OCI-LY7 (cell line): ENCODE measurements at regions not wholly inside any gene's neighbourhood (a gene's known extent, or its start where the extent isn't known, plus 50 kb on each side); places are given as distances from the start of the nearest gene placed in this dataset. TPM values are rescaled to one million over a fixed set of nuclear protein-coding genes. Genes with fewer than 3 reads are reported as not detected.

ENCODE experiments used
- BruUV-seq: library from RNA; stranded (reverse); fragments of 400-500 nt; replicated peaks from 2 replicates; lab custom pipeline; 2021; lab: Mats Ljungman, UMichigan
- CTCF ChIA-PET: fragments of 300-600 bp; sonication (Branson Sonifier 250); formaldehyde crosslinking; loops from one replicate; lab custom pipeline; 2022; ENCODE audit warnings: antibody characterized with exemption; ENCODE audit not compliant: unreplicated experiment; lab: Charles Lee
- POLR2A ChIA-PET: fragments of 300-600 bp; sonication (Branson Sonifier 250); formaldehyde crosslinking; loops from one replicate; lab custom pipeline; 2022; ENCODE audit warnings: antibody characterized with exemption; lab: Charles Lee
- DNase-seq: peaks from one replicate; pipeline ENCODE4 v3.0.0-alpha.2; 2015; ENCODE audit warnings: low spot score
- H2AFZ ChIP-seq: fragments of 200-600 bp; sonication (generic), shearing (Covaris generic); 2 replicates; pipeline ENCODE4 v1.6.1; 2014; ENCODE audit warnings: mild to moderate bottlenecking, antibody characterized with exemption, low read length, moderate library complexity
- H3K27ac ChIP-seq: fragments of 200-600 bp; sonication (generic); 2 replicates; pipeline ENCODE4 v1.5.1; 2014; ENCODE audit warnings: mixed run types, low read depth, mild to moderate bottlenecking, moderate library complexity, low read length, inconsistent platforms; ENCODE audit not compliant: poor library complexity, severe bottlenecking
- H3K36me3 ChIP-seq: fragments of 200-600 bp; sonication (generic); 2 replicates; pipeline ENCODE4 v1.6.1; 2014; ENCODE audit warnings: mild to moderate bottlenecking, antibody characterized with exemption, low read length, moderate library complexity, mixed read lengths; ENCODE audit not compliant: insufficient read depth
- H3K4me1 ChIP-seq: fragments of 200-600 bp; sonication (generic); 2 replicates; pipeline ENCODE4 v1.5.1; 2014; ENCODE audit warnings: mild to moderate bottlenecking, low read length; ENCODE audit not compliant: insufficient read depth, poor library complexity, severe bottlenecking
- H3K4me2 ChIP-seq: fragments of 200-600 bp; sonication (generic); 2 replicates; pipeline ENCODE4 v1.6.1; 2014; ENCODE audit warnings: mild to moderate bottlenecking, low read length
- H3K4me3 ChIP-seq: fragments of 200-600 bp; sonication (generic); 2 replicates; pipeline ENCODE4 v1.5.1; 2014; ENCODE audit warnings: mild to moderate bottlenecking, low read depth, low read length; ENCODE audit not compliant: poor library complexity, severe bottlenecking
- H3K79me2 ChIP-seq: fragments of 200-600 bp; sonication (generic); 2 replicates; pipeline ENCODE4 v1.6.1; 2016; ENCODE audit warnings: low read depth, mild to moderate bottlenecking, low read length, moderate library complexity, mixed read lengths; ENCODE audit not compliant: insufficient read depth
- H3K9me2 ChIP-seq: fragments of 200-600 bp; sonication (generic); 2 replicates; pipeline ENCODE4 v1.6.1; 2016; ENCODE audit warnings: mild to moderate bottlenecking, low read length, mixed read lengths; ENCODE audit not compliant: insufficient read depth
- H3K9me3 ChIP-seq: fragments of 200-600 bp; sonication (generic); 2 replicates; pipeline ENCODE4 v1.6.1; 2014; ENCODE audit warnings: mild to moderate bottlenecking, mixed run types, low read length, mixed read lengths
- H4K20me1 ChIP-seq: fragments of 200-600 bp; sonication (generic); 2 replicates; pipeline ENCODE4 v1.6.1; 2014; ENCODE audit warnings: mild to moderate bottlenecking, antibody characterized with exemption, low read length, moderate library complexity, mixed read lengths; ENCODE audit not compliant: insufficient read depth
- EZH2phosphoT487 ChIP-seq: fragments of 200-600 bp; sonication (generic); IDR thresholded peaks from 2 replicates; pipeline ENCODE4 v1.6.1; 2018; ENCODE audit warnings: low read depth, borderline replicate concordance, mild to moderate bottlenecking, mixed run types, antibody characterized with exemption, low read length, moderate library complexity, mixed read lengths
- intact Hi-C: fragments of 100-400 bp; cut with micrococcal nuclease; formaldehyde crosslinking; loops from one replicate; pipeline ENCODE4 v1.10.0; 2022; ENCODE audit not compliant: unreplicated experiment
- small RNA-seq: library from RNA; depleted of rRNA; stranded (forward); fragments of <200 nt; gene quantifications from one replicate; pipeline ENCODE3, GENCODE V24; 2014
- TF ChIP-seq, protein P1 (sequence below): fragments of 200-600 bp; sonication (generic); conservative IDR thresholded peaks from 2 replicates; pipeline ENCODE4 v1.5.1; 2014; ENCODE audit warnings: mild to moderate bottlenecking, antibody characterized with exemption, low read length, moderate library complexity, mixed read lengths

DNA sequence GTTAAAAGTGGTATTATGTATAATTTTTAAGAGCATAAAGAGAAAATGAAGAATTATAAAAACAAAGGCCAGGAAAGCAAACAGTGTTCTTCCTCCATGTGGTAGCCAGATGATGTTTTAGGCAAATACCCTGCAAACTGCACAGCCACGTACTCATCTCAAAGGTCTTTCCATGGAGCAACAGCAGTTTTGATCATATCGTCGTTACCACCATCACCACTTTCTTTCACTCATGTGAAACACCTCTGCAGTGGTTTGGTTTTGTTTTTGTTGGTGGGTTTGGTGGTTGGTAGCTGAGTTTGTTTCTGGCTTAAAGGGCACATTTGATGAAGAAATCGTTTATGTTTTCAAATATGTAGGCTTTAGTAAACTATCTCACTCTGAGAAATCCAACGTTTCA is 229.9 kb upstream of the AMELY start:
- no peak overlapping the region for H3K4me3 ChIP-seq
- H3K9me3 ChIP-seq = no peaks in the 10 kb centered on the region
- POLR2A ChIA-PET = interaction anchor here (0.6 kb wide), 1 partner anchor 89 kb away, joined by 4 read pairs; no protein-coding TSS in a partner anchor
- TF ChIP-seq, protein P1, sequence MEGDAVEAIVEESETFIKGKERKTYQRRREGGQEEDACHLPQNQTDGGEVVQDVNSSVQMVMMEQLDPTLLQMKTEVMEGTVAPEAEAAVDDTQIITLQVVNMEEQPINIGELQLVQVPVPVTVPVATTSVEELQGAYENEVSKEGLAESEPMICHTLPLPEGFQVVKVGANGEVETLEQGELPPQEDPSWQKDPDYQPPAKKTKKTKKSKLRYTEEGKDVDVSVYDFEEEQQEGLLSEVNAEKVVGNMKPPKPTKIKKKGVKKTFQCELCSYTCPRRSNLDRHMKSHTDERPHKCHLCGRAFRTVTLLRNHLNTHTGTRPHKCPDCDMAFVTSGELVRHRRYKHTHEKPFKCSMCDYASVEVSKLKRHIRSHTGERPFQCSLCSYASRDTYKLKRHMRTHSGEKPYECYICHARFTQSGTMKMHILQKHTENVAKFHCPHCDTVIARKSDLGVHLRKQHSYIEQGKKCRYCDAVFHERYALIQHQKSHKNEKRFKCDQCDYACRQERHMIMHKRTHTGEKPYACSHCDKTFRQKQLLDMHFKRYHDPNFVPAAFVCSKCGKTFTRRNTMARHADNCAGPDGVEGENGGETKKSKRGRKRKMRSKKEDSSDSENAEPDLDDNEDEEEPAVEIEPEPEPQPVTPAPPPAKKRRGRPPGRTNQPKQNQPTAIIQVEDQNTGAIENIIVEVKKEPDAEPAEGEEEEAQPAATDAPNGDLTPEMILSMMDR = no peak
- no peak for TF ChIP-seq EZH2phosphoT487
- no peaks in the 10 kb centered on the region for H3K36me3 ChIP-seq
- intact Hi-C loops = no loop called here
- no peak overlapping the region for H3K4me2 ChIP-seq
- no peak overlapping the region for H3K27ac ChIP-seq
- no TSS peak for BruUV-seq
- CTCF ChIA-PET = no interaction called here
- no peaks in the 10 kb centered on the region for H3K4me1 ChIP-seq
- H3K9me2 ChIP-seq = no peaks in the 10 kb centered on the region
- DNase-seq = no peak
- no peak overlapping the region for H2AFZ ChIP-seq
- no peaks in the 10 kb centered on the region for H3K79me2 ChIP-seq
- no peaks in the 10 kb centered on the region for H4K20me1 ChIP-seq

Small RNA genes in the stretch of these regions (small RNA-seq; reads per million reads assigned to genes)
- not detected for gene RF00019
- gene RN7SKP282 = 0.16 reads per million
- gene RNU6-521P = not detected
